SK-N-SH (cell line): ENCODE measurements at regions not wholly inside any gene's neighbourhood (a gene's known extent, or its start where the extent isn't known, plus 50 kb on each side); places are given as distances from the start of the nearest gene placed in this dataset.

Source experiments
- CTCF ChIA-PET: fragments of 300-600, 350-600 bp; formaldehyde crosslinking; extraction: SDS; loops from one replicate; lab custom pipeline; 2021; lab: Yijun Ruan, JAX
- POLR2A ChIA-PET: fragments of 350-600 bp; sonication (Branson Sonifier 250); formaldehyde crosslinking; extraction: SDS; loops from one replicate; lab custom pipeline; 2020; ENCODE audit warnings: antibody characterized with exemption, inconsistent platforms; lab: Yijun Ruan, JAX
- DNase-seq: peaks from one replicate; pipeline ENCODE4 v3.0.0; 2012
- H2AFZ ChIP-seq: fragments of 200-600 bp; sonication (generic); 2 replicates; pipeline ENCODE4 v1.8.1; 2016; ENCODE audit warnings: antibody characterized with exemption, mild to moderate bottlenecking, low read depth
- H3F3A ChIP-seq: fragments of 200-600 bp; sonication (generic); replicated peaks from 2 replicates; pipeline ENCODE3; 2016; ENCODE audit warnings: antibody characterized with exemption, mild to moderate bottlenecking; ENCODE audit not compliant: insufficient read depth
- H3K27ac ChIP-seq, 2 experiments: fragments of 200-500 bp in 1 of 2; fragments of 200-600 bp in 1 of 2; sonication (Bioruptor generic) in 1 of 2; sonication (generic), shearing (Covaris generic) in 1 of 2; 2 replicates each; pipeline versions ENCODE4 v1.5.1 to v1.6.1; 2014 to 2016; ENCODE audit warnings: low read depth in 2 of 2, inconsistent platforms in 1 of 2, low read length in 1 of 2, mild to moderate bottlenecking in 1 of 2, mixed read lengths in 1 of 2
- H3K27me3 ChIP-seq: fragments of 200-600 bp; sonication (generic), shearing (Covaris generic); 2 replicates; pipeline ENCODE4 v1.6.1; 2016; ENCODE audit warnings: mixed run types; ENCODE audit not compliant: insufficient read depth
- H3K36me3 ChIP-seq, 2 experiments: fragments of 200-500 bp in 1 of 2; fragments of 200-600 bp in 1 of 2; sonication (Bioruptor generic) in 1 of 2; sonication (generic) in 1 of 2; replicated peaks in 1 of 2; 2 replicates each; pipeline versions ENCODE3 to v1.5.1; 2014 to 2016; ENCODE audit warnings: low read length in 1 of 2, mild to moderate bottlenecking in 1 of 2; ENCODE audit not compliant: insufficient read depth in 2 of 2, control insufficient read depth in 1 of 2
- H3K4me1 ChIP-seq, 2 experiments: fragments of 200-500 bp in 1 of 2; fragments of 200-600 bp in 1 of 2; sonication (Bioruptor generic) in 1 of 2; sonication (generic), shearing (Covaris generic) in 1 of 2; 2 replicates each; pipeline versions ENCODE4 v1.5.1 to v1.6.1; 2014 to 2016; ENCODE audit warnings: low read depth in 1 of 2, low read length in 1 of 2, mixed run types in 1 of 2; ENCODE audit not compliant: insufficient read depth in 2 of 2, control insufficient read depth in 1 of 2
- H3K4me2 ChIP-seq: fragments of 200-600 bp; sonication (generic), shearing (Covaris generic); 2 replicates; pipeline ENCODE4 v1.6.1; 2017; ENCODE audit warnings: mixed run types
- H3K4me3 ChIP-seq, 2 experiments: fragments of 200-500 bp in 1 of 2; fragments of 200-600 bp in 1 of 2; sonication (Bioruptor generic) in 1 of 2; sonication (generic), shearing (Covaris generic) in 1 of 2; 2 replicates each; pipeline versions ENCODE4 v1.5.1 to v1.8.1; 2014 to 2016; ENCODE audit warnings: low read depth in 2 of 2, inconsistent platforms in 1 of 2, low read length in 1 of 2, mild to moderate bottlenecking in 1 of 2, mixed read lengths in 1 of 2, moderate library complexity in 1 of 2
- H3K79me2 ChIP-seq: fragments of 200-600 bp; sonication (generic); 2 replicates; pipeline ENCODE4 v1.8.1; 2017; ENCODE audit warnings: mild to moderate bottlenecking; ENCODE audit not compliant: insufficient read depth
- H3K9ac ChIP-seq: fragments of 200-600 bp; sonication (generic); 2 replicates; pipeline ENCODE4 v1.6.1; 2017; ENCODE audit warnings: mixed run types
- H3K9me2 ChIP-seq: fragments of 200-600 bp; sonication (generic); 2 replicates; pipeline ENCODE4 v1.6.1; 2017; ENCODE audit warnings: mixed run types
- H3K9me3 ChIP-seq: fragments of 200-600 bp; sonication (generic); 2 replicates; pipeline ENCODE4 v1.6.1; 2017; ENCODE audit warnings: mixed run types, mild to moderate bottlenecking, moderate library complexity
- H4K20me1 ChIP-seq: fragments of 200-600 bp; sonication (generic); 2 replicates; pipeline ENCODE4 v1.6.1; 2017; ENCODE audit warnings: mild to moderate bottlenecking, mixed run types; ENCODE audit not compliant: insufficient read depth
- EP300 ChIP-seq, 2 experiments: IDR thresholded peaks; 2 replicates each; pipeline versions ENCODE4 v1.4.0 to v1.6.1; 2012; ENCODE audit warnings: borderline replicate concordance in 1 of 2, low read depth in 1 of 2, low read length in 1 of 2
- FOSL2 ChIP-seq: IDR thresholded peaks from 2 replicates; pipeline ENCODE4 v1.4.0; 2012; ENCODE audit warnings: low read depth, mild to moderate bottlenecking, moderate library complexity, borderline replicate concordance
- FOXM1 ChIP-seq: IDR thresholded peaks from 2 replicates; pipeline ENCODE4 v1.4.0; 2012; ENCODE audit warnings: low read depth, mild to moderate bottlenecking
- GABPA ChIP-seq: IDR thresholded peaks from 2 replicates; pipeline ENCODE4 v1.4.0; 2012; ENCODE audit warnings: low read depth, mild to moderate bottlenecking
- RAD21 ChIP-seq: IDR thresholded peaks from 2 replicates; pipeline ENCODE4 v1.6.1; 2012; ENCODE audit warnings: mild to moderate bottlenecking, low read length
- RFX5 ChIP-seq: IDR thresholded peaks from 2 replicates; pipeline ENCODE4 v1.6.1; 2012; ENCODE audit warnings: mild to moderate bottlenecking, improper control_type of control experiment, low read length
- TAF1 ChIP-seq: IDR thresholded peaks from 2 replicates; pipeline ENCODE4 v1.6.1; 2012; ENCODE audit warnings: low read depth, mild to moderate bottlenecking, low read length, moderate library complexity, borderline replicate concordance
- TCF12 ChIP-seq: IDR thresholded peaks from 2 replicates; pipeline ENCODE4 v1.4.0; 2012
- YY1 ChIP-seq: IDR thresholded peaks from 2 replicates; pipeline ENCODE4 v1.4.0; 2012; ENCODE audit warnings: low read depth, mild to moderate bottlenecking
- WGBS: methylation state at CpG from one replicate; pipeline ENCODE4 v1.1.6; 2017; ENCODE audit warnings: low lambda C conversion rate; 5-methylcytosine and 5-hydroxymethylcytosine counted together
- TF ChIP-seq, protein P1 (sequence below): IDR thresholded peaks from 2 replicates; pipeline ENCODE4; 2012

DNA sequence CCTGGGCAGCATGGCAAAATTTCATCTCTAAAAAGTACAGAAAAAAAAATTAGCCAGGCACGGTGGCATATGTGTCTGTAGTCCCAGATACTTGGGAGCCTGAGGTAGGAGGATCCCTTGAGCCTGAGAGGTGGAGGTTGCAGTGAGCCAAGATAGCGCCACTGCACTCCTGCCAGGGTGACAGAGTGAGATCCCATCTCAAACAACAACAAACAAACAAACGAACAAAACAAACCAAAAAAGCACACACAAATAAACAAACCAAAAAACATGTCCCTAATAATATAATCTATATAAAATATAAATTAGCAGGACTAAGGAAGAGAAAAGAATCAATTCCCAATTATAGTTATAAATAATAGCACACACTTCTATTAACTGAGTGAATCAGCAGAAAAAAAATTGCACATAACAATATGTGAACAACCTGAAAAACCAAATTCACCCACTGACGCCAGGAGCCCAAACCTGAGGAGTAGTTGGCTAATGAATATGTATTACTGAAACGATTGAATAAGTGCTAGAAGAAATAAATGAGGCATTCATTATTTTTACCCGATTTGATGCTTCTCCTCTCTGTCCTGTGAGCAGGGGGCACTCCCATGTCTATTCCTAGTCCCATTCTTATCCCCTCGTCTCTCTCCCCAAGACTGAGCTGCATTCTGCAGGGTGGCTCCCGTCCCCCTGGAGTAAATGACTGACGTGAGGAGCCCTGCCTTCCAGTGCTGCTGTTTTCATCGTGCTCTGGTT is 108.2 kb upstream of the TOP3B start:
- Histone ChIP-seq H3K36me3 (no peaks in the 10 kb centered on the region), H2AFZ (no peak overlapping the region), H3K9me3 (no peaks in the 10 kb centered on the region), H3K9me2 (no peaks in the 10 kb centered on the region), H3F3A (no peaks in the 10 kb centered on the region), H4K20me1 (no peaks in the 10 kb centered on the region), H3K79me2 (no peaks in the 10 kb centered on the region), H3K4me3 (no peak overlapping the region), H3K27ac (no peak overlapping the region), H3K9ac (no peak overlapping the region), H3K4me1 (peaks cover 0 to 5% of the 10 kb centered on the region in 2 experiments; a peak in 1 of 4 replicates), H3K27me3 (peaks cover 39% of the 10 kb centered on the region), H3K4me2 (no peak overlapping the region)
- CTCF ChIA-PET = no interaction called here
- POLR2A ChIA-PET = no interaction called here
- no peak for DNase-seq
- TF ChIP-seq FOXM1 (no peak), TCF12 (no peak), TAF1 (no peak)
- TF ChIP-seq, protein P1, sequence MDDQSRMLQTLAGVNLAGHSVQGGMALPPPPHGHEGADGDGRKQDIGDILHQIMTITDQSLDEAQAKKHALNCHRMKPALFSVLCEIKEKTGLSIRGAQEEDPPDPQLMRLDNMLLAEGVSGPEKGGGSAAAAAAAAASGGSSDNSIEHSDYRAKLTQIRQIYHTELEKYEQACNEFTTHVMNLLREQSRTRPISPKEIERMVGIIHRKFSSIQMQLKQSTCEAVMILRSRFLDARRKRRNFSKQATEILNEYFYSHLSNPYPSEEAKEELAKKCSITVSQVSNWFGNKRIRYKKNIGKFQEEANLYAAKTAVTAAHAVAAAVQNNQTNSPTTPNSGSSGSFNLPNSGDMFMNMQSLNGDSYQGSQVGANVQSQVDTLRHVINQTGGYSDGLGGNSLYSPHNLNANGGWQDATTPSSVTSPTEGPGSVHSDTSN = no peak
- WGBS = 11% methylated on average over 10 of the region's 10 CpGs

DNA sequence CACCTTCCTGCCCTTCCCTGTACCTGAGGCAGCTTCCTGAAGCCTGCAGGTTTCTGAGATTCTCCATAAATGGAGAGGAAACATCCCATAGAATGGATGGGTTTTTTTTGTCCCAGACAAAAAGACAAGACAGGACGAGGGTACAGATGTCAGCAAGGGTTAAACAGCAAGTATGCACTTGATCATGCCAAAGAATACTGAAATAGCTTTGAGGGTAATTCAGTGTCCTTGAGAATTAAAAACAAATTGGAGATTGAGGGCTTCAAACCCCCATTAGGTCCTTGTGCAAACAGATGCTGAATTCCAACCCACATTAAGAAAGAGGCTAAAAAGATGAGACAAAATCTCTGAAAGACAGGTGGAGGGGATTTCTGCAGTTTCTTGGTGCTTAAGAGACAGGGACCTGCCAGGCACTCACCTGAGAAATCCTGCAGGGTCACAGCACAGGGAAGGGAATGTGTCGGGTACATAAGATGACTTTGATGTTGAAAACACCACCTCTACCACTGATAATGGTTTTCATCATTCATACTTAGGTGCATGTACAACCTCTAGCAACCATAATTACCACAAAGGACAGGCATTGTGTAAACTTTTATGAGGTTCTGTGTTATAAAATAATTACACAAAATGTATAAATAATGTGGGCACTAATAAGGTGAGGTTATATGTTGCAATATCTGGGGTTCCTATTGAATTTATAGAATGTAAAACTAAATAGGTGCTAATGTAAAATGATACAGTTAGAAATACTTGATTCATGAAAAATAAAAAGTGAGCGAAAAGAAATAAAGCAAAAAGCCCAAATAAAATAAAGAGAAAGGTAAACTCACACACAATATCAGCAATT is 107.1 kb upstream of the TOP3B start:
- CTCF ChIA-PET = interaction anchor here (1.8 kb wide), 1 partner anchor 21 kb away, joined by 5 read pairs; no protein-coding TSS in a partner anchor
- Histone ChIP-seq H3F3A (no peaks in the 10 kb centered on the region), H2AFZ (no peak overlapping the region), H4K20me1 (no peaks in the 10 kb centered on the region), H3K4me2 (no peak overlapping the region), H3K4me3 (no peak overlapping the region), H3K27ac (no peak overlapping the region), H3K4me1 (peaks cover 0 to 7% of the 10 kb centered on the region in 2 experiments; a peak in 1 of 4 replicates), H3K9me2 (no peaks in the 10 kb centered on the region), H3K79me2 (no peaks in the 10 kb centered on the region), H3K36me3 (no peaks in the 10 kb centered on the region), H3K9me3 (no peaks in the 10 kb centered on the region), H3K9ac (no peak overlapping the region), H3K27me3 (peaks cover 39% of the 10 kb centered on the region)
- POLR2A ChIA-PET = no interaction called here
- DNase-seq = no peak
- TF ChIP-seq YY1 (no peak), EP300 (IDR thresholded peaks at IDR 0.05; ENCODE audit: borderline replicate concordance in 1 of 2, low read depth in 1 of 2, low read length in 1 of 2) (no peak), RAD21 (no peak), FOSL2 (no peak), GABPA (no peak), RFX5 (no peak)
- TF ChIP-seq, protein P1 = no peak
- 39% methylated on average over 3 of the region's 3 CpGs for WGBS
